ENCODE measurements at regions not wholly inside any gene's neighbourhood (a gene's known extent, or its start where the extent isn't known, plus 50 kb on each side); places are given as distances from the start of the nearest gene placed in this dataset.
A peak's percentile ranks its signal among the peaks of the same experiment; 100 is the strongest.

GRCh38 chr20:11457488-11457887, 460.2 kb upstream of the BTBD3 start:
- no peaks in the 10 kb centered on the region for H3K9me3 ChIP-seq (ENCODE audit: control insufficient read depth, insufficient read depth, low read depth, low read length)
- DNase-seq (ENCODE audit: low read depth, low spot score) (no peak), ATAC-seq (no peak)
- in situ Hi-C loops (cut with HindIII; ENCODE audit: low pct_unique_long_range_greater_than_20kb, low sequenced_read_pairs) (no loop called here), intact Hi-C loops (cut with micrococcal nuclease; ENCODE audit: unreplicated experiment) (loop anchor here (5.0 kb wide), 1 partner anchor 85 kb away; no protein-coding TSS in a partner anchor)
- peaks cover 23% of the 10 kb centered on the region for H3K4me1 ChIP-seq (ENCODE audit: control insufficient read depth, insufficient read depth, low read length)
- ChIA-PET CTCF (no interaction called here), POLR2A (no interaction called here)
- H3K27me3 ChIP-seq (ENCODE audit: control insufficient read depth, insufficient read depth, low read length) = no peaks in the 10 kb centered on the region
- H3K27ac ChIP-seq (ENCODE audit: low read length) = peak overlapping the region; percentile 93; the same call in 1 of the 2 replicates
- H3K36me3 ChIP-seq (ENCODE audit: control insufficient read depth, insufficient read depth, low read length) = no peaks in the 10 kb centered on the region
- H3K4me3 ChIP-seq (ENCODE audit: low read depth in 2 of 2, low read length in 2 of 2) = no peak overlapping the region
- no TSS peak for BruUV-seq (replicated peaks)
- TF ChIP-seq CTCF (IDR thresholded peaks at IDR 0.05) (no peak), REST (IDR thresholded peaks at IDR 0.05; ENCODE audit: insufficient read depth in 1 of 2, low read depth in 2 of 2, low read length in 1 of 2) (no peak), POLR2AphosphoS5 (IDR thresholded peaks at IDR 0.05; ENCODE audit: low read depth, low read length) (no peak), TCF7L2 (IDR thresholded peaks at IDR 0.05; ENCODE audit: low read depth, low read length) (no peak), SIN3A (IDR thresholded peaks at IDR 0.05; ENCODE audit: borderline replicate concordance, insufficient read depth, low read depth, low read length) (no peak)

GRCh38 chr20:11459090-11459890, 458.4 kb upstream of the BTBD3 start:
- BruUV-seq (replicated peaks) = no TSS peak
- H3K4me1 ChIP-seq (ENCODE audit: control insufficient read depth, insufficient read depth, low read length) = peaks cover 18% of the 10 kb centered on the region
- DNase-seq (ENCODE audit: low read depth, low spot score) (no peak), ATAC-seq (no peak)
- no peaks in the 10 kb centered on the region for H3K27me3 ChIP-seq (ENCODE audit: control insufficient read depth, insufficient read depth, low read length)
- in situ Hi-C loops (cut with HindIII; ENCODE audit: low pct_unique_long_range_greater_than_20kb, low sequenced_read_pairs) = no loop called here
- no peak overlapping the region for H3K4me3 ChIP-seq (ENCODE audit: low read depth in 2 of 2, low read length in 2 of 2)
- H3K27ac ChIP-seq (ENCODE audit: low read length) = peak overlapping the region; percentile 93; the same call in 1 of the 2 replicates
- no peaks in the 10 kb centered on the region for H3K36me3 ChIP-seq (ENCODE audit: control insufficient read depth, insufficient read depth, low read length)
- no peak for TF ChIP-seq REST (IDR thresholded peaks at IDR 0.05; ENCODE audit: insufficient read depth in 1 of 2, low read depth in 2 of 2, low read length in 1 of 2)
- no peak for TF ChIP-seq POLR2AphosphoS5 (IDR thresholded peaks at IDR 0.05; ENCODE audit: low read depth, low read length)
- TF ChIP-seq SIN3A (IDR thresholded peaks at IDR 0.05; ENCODE audit: borderline replicate concordance, insufficient read depth, low read depth, low read length) = no peak
- no peak for TF ChIP-seq TCF7L2 (IDR thresholded peaks at IDR 0.05; ENCODE audit: low read depth, low read length)
- no peak for TF ChIP-seq CTCF (IDR thresholded peaks at IDR 0.05)
- intact Hi-C loops (cut with micrococcal nuclease; ENCODE audit: unreplicated experiment) = loop anchor here (5.0 kb wide), 1 partner anchor 83 kb away; no protein-coding TSS in a partner anchor
- H3K9me3 ChIP-seq (ENCODE audit: control insufficient read depth, insufficient read depth, low read depth, low read length) = no peaks in the 10 kb centered on the region
- ChIA-PET POLR2A (no interaction called here), CTCF (no interaction called here)

Measured in Panc1 (cell line).